NCI-H69 (cell line): ENCODE measurements at regions not wholly inside any gene's neighbourhood (a gene's known extent, or its start where the extent isn't known, plus 50 kb on each side); places are given as distances from the start of the nearest gene placed in this dataset.
"Not testable (repeated sequence)": the region's sequence is repeated elsewhere in the genome, so short reads cannot be mapped to it uniquely, and the experiment has no call there.

ENCODE experiments used
- DNase-seq: peaks from one replicate; lab custom pipeline; 2025; lab: John Stamatoyannopoulos, UW

DNA sequence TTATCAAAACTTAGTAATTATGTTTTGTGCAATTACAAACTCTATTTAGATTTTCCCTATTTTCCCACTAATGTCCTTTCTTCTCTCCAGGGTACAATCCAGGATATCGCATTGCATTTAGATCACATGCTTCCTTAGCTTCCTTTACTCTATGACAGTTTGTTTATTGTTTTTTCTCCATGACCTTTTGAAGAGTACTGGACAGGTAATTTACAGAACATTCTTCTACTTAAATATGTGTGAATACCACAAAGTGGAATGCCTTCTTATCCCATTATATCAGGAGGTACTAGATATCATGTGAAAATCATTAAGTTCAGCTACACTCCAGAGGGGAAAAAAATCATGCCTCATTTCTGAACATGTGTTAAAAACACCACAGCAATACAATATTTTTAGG, 776.6 kb upstream of the CDH9 start:
- no peak for DNase-seq

DNA sequence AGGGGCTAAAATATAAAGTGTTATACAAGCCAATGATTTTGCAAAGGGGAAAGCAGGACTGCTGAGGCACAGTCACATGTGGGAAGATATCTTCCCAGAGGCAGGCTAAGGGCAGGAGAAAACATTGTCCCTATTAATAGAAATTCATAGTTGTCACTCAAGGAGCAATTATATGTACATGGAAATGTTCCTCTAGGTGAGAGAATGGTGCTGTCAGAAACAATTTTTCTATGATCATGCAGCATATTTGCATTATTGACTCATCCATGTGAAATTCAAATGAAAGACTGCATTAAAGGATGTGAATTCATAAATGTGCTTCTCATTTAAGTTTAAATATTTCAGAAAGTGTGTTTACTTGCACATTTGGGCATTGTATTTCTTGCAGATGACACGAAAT, 775.9 kb upstream of the CDH9 start:
- no peak for DNase-seq

- no peak for DNase-seq
Observed at GRCh38 chr5:27810458-27810857, 772.1 kb upstream of the CDH9 start.

DNA sequence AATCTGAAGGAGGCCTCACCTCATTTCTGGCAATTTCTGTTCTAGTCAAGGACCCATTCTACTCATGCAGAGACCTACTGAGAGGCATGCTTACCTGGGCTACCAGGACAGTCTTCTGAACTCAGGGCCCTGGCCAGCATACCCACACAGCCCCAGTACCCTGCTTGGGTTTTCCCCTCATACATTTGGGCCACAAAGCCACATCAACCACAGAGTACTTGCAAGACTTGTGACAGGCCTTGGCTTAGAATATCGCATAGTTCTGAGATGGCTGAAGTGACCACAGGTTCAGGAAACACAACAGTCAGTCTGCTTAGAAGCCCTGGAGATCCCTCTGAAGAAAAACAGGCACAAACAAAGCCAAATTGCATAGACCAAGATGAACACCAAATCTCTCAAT, 758.8 kb upstream of the CDH9 start:
- DNase-seq, result no peak

DNA sequence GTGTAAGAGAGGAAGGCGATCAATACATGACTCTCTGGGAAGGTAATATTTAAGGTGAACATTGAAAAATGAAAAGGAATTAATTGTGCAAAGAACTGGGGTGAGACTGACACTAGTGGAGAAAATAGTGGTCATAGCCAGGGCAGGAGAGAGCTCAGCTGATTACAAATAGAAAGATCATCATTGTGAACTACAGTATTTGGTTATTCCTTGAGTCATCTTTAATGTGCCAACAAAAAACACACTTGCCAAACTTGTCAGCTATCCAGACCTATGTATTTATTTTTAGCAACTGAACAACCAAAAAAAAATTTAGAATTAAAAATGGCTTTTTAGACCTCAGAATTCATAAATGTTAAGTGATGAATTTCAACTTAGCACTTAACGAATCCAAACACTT, 749.8 kb upstream of the CDH9 start:
- no peak for DNase-seq

- no peak for DNase-seq
Observed at GRCh38 chr5:27784317-27784716, 745.9 kb upstream of the CDH9 start.

DNA sequence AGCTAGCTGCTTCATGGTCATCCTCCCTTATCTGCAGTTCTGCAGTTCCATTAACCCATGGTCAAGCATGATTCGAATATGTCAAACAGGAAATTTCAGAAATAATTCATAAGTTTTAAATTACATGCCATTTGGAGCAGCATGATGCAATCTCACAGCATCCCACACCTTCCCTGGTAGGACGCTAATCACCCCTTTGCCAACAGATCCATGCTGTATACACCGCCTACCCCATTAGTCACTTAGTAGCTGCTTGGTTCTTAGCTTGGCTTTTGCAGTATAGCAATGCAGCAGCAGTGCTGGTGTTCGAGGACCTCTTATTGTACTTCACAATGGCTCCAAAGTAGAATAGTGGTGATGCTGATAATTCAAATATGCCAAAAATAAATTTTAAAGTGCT, 739.7 kb upstream of the CDH9 start:
- DNase-seq, result peak; percentile 3

DNA sequence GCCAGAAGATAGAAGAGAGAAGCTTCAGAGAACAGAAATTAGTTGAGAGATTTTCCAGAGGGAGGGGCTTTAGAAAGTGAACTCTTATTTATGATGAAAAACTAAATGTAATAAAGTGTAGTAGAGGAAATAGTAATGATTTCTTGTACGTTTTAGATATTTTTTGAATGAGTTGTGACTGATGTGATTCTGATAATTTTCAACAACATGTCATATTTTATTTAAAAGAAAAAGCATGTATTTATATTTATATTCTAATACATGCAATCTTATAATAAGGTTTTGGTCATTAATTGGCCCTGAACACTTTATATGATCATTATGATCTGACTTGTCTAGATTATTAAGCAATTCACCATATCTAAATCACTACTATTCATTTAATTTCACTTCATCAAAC, 735.2 kb upstream of the CDH9 start:
- no peak for DNase-seq

GRCh38 chr5:27773166-27773565, 734.8 kb upstream of the CDH9 start:
- no peak for DNase-seq

DNA sequence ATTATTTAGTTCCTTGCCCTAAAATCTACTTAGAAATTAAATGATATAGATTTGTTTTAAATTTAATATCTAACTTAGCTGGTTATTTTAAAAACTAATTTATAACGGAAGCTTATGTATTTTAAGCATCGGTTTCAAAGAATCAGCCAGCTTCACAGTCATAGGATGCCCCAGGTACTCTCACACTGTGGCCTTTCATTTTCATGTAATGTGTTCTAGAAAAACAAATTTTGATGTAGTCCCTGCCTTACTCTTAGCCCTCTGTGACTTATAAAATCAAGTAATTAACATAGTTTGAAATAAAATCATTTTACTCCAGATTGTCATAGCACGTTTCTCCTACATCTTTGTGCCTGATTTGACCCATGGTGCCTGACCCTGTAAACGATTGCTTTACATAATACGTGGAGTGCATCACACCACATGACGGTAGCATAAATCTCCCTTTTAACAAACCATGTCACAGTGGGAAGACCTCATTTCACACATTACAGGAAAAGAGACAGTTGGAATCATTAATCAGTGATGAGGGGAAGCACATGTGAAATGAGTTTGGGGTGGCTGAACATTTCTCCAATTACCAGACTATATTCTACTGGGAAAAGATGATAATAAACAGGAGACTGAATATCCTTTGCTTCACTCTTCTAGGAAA, 731.5 kb upstream of the CDH9 start:
- DNase-seq, result peak; percentile 13

DNA sequence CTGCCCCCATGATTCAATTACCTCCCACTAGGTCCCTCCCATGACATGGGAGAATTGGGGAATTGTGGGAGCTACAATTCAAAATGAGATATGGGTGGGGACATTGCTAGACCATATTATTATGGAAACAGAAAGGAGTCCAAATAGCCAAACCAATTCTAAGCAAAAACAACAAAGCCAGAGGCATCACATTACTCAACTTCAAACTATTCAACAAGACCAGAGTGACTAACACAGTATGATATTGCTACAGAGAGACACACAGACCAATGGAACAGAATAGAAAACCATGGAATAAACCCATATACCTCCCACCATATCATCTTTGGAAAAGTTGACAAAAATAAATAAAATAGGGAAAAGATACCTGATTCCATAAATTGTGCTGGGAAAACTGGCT, 710.5 kb upstream of the CDH9 start:
- no peak for DNase-seq

GRCh38 chr5:27743383-27743979, 705.1 kb upstream of the CDH9 start:
- DNase-seq, result not testable (repeated sequence)

GRCh38 chr5:27742805-27743204, 704.4 kb upstream of the CDH9 start:
- no peak for DNase-seq

- DNase-seq, result no peak
Observed at GRCh38 chr5:27734838-27735237, 696.5 kb upstream of the CDH9 start.

GRCh38 chr5:27733237-27733636, 694.9 kb upstream of the CDH9 start:
- no peak for DNase-seq

DNA sequence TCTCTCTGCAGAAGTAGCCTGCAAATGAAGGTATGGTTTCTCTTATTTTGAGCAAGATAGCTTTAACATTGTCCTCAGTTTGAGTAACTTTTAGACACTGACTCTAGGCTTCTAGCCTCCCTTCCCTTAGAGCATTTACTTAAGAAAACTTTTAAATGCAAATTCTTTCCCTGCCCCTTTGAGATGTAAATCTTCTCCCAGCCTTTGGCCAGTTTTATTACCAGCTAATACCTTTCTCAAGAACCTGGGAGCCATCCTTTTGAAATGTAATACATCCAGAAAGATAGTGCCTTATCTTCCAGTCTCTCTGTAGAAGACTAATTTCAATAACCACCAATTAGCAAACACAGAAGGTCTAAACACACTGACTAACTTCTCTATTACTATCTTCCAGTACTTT, 688.9 kb upstream of the CDH9 start:
- DNase-seq, result no peak

GRCh38 chr5:27722337-27722736, 684.0 kb upstream of the CDH9 start:
- DNase-seq, result no peak

- DNase-seq, result no peak
Observed at GRCh38 chr5:27708534-27708933, 670.1 kb upstream of the CDH9 start.

GRCh38 chr5:27706832-27707231, 668.4 kb upstream of the CDH9 start:
- DNase-seq, result no peak

- DNase-seq, result no peak
Observed at GRCh38 chr5:27705661-27706060, 667.3 kb upstream of the CDH9 start.

DNA sequence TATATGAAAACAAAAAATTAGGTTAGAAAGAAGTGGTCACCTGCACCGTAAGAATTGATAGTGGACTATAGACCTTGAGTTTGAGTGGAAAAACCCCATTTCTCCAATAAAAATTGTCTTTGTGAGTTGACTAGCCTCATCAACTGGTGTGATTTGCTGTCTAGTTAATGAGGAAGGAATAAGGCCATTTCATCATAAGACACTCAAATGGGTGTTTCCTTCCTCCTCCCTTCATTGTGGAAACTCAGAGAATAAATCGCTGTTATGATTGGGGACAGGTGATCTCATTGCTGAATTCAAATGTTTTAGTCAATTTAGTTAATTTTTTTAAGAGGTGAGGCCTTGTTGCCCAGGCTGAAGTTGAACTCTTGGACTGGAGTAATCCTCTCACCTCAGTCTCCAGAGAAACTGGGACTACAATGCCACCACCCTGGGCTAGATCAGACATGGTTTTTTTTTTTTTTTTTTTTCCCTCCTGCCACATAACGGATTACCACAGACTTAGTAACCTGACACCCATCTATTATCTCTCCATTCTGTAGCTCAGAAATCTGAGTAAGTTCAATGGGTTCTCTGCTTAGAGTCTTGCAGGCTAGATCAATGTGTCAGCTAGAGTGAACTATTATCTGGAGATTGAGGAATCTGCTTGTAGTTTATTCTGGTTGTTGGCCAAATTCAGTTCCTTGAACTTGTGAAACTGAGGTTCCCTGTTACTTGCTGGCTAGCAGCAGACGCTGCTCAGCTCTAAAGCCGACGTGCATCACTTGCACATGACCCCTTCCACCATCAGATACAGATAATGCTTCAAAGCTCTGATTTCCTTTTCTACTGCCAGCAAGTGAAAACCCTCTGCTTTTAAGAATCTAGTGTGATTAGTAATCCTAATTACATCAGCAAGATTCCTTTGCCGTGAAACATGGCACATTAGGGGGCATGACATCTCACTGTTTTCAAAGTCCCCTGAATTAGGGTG, 663.8 kb upstream of the CDH9 start:
- DNase-seq, result peak; percentile 39

- no peak for DNase-seq
Observed at GRCh38 chr5:27700526-27700925, 662.1 kb upstream of the CDH9 start.

- peak; percentile 10 for DNase-seq
Observed at GRCh38 chr5:27682600-27682999, 644.2 kb upstream of the CDH9 start.
